NCI-H146 treated with DMSO at 0.1 percent for 48 hours (cell line): ENCODE measurements at regions not wholly inside any gene's neighbourhood (a gene's known extent, or its start where the extent isn't known, plus 50 kb on each side); places are given as distances from the start of the nearest gene placed in this dataset.

Source experiments
- DNase-seq: peaks from one replicate; lab custom pipeline; 2025; ENCODE audit not compliant: unreplicated experiment; lab: John Stamatoyannopoulos, UW

DNA sequence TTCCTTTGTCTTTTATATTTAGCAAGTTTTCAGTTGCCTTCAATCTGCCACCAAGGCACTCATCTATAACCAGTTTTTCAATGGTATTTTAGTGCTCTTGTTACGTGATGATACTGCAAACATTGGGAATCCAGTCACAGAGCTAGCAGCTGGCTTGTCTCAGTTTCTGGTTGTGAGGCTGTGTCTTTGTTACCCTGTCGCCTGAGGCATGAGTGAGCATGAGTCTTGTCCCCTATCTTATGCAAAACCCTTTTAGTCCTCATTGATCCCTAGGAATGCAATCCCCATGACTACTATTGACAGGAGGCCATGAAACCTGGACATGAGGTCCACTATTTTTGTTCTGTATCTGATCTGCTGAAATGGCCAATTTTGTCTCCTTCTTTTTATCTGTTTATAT is 391.0 kb downstream of the LMO7 start:
- no peak for DNase-seq

DNA sequence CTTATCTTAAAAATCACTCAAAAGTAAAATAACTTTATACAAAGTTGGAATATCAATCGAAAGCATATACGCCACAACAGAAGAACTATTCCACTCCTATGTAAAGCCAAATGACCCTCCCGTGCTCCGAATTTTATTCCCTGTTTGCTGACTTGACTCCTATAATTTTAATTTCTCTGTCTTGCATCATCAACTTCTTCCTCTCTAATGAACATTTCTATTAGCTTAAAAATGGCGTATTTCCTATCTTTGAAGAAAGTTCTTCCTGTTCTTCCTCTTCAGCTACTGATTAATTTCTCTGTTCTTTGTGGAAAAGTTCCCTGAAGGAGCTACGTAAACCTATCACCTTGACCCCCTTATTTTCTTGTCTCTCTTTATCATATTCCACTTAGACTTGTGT is 389.3 kb downstream of the LMO7 start:
- DNase-seq = no peak

DNA sequence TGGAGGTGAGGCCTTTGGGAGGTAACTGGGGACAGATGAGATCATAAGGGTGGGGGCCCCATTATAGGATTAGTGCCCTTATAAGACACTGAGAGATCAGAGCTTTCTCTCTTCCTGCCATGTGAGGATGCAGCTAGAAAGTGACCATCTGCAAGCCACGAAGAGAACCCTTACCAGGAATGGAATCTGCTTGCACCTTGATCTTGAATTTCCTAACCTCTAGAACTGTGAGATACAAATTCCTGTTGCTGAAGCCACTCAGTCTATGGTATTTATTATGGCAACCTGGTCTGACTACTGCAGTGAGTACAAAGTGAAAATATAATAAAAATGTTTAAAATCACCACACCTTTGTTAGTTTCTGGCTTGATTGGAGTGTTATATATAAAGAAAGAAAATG is 388.0 kb downstream of the LMO7 start:
- DNase-seq = no peak

DNA sequence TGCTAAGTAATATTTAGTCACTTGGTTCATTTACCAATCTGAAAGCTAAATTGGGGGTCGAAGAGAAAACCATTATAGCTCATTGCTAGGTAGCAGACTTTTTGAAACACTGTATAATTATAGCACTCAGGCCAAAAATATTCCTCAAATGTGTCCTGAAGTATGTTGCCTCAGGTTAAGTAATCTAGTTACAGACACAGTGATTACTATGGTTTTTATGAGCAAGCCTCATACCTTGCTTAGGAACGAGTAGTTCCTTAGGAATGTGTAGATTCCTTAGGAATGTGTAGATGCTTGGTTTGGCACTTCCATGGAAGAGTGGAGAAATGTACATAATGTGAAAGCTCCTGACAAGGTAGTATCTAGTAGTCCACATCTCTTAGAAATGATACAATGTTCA is 387.5 kb downstream of the LMO7 start:
- DNase-seq = no peak

DNA sequence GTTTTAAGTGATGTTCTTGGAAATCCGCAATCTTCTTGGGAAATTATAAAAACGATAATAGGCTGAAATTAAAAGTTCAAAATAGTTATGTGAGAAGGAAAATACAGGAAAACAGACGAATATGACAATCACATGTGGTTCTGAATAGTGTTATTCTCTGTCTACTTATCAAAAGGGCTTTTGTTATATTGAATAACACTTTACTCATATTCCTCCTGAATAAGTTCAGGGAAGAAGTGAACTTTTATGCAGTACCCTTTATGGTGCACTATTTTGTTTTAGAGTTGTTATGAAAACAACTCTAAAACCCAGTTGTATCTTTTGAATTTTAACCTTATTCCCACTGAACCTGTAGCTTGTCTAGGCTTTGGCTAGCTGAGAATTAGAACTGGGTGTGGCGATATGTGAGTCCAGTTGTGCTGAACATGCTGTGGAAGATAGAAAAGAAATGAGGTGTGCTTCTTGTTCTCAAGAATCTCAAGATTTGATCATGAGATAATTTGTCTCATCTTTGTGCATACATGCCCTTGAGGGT is 384.4 kb downstream of the LMO7 start:
- DNase-seq = no peak

DNA sequence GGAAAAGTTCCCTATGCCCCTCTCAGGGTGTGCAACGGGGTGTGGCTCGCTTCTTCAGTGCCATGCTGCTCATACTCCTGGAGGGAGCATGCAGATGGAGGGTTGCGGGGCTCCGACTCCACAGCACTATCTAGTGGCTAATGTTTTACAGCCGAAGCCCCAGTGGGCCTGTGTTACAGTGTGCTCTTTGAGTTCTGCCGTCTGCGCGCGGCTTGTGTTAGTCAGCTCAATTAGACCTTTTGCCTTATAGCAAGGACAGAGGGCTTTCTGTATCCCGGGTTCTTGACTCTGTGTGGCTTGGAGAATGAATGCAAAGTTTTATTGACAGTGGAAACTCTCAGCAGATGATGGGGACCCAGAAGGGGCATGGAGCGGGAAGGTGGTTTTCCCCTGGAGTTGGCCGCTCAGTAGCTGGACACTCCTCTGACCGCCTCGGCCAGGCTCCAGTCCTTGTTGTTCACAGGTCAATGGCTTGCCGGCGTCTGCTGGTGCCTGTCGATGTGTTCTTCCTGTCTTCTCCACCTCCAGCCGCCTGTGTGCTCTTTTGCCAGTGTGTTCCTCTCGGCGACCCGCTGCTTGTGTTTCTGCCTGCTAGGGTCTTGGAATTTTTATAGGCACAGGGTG is 383.4 kb downstream of the LMO7 start:
- peak; percentile 29 for DNase-seq

DNA sequence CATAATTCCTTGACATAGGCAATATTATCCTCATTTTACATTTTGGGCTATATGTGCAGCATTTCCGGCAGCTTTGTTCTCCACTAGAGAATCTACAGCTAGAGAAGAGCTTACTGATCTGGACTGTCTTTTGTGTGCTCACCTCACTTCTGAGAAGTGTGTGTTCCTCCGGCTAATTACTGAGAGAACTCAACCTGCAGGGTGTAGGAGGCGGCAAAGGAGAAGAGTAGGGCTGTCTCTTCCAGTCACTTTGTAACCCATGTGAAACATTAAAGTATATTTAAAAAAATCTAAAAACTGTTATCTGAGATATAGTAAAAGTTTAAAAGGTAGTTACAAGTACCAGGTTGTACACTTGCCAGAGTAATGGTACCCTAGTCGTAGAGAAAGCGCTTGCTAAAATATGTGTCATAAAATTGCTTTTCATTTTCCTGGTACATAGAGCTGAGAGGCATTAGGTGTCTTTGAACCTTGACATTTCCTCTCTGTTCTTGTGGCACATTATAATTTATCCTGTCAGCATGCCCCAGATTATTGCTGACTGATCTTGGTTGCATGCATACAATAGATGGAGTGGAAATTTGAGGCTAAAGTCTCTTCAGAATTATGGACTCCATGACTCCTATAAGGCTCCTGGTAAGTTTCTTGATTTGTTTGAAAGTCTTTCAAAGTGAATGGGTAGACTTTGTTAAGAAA is 381.9 kb downstream of the LMO7 start:
- no peak for DNase-seq

DNA sequence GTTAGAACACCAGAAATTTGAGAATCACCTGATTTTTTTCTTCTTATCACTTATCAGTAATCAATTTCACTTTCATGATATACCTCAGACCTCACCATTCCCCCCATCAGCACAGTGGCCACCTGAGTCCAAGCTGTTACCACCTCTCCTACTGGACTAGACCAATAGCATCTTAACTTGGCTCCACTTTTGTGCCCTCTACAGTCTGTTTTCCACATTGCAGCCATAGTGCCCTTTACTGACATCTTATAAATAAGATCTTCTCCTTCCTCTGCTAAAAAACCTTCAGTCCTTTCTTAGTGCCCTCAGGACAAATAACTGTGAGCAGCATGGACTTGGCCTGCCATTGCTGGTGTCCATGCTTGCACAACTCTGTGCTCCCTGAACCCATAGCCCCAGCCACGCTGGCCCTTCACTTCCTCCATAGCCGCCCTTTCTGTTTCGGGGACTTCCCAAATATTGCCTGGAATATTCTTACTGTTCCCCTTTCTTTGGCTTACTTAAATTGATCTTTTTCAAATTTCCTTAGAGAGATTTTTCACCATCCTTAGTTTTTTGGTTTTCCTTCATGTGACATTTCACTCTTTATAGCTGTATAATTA is 380.8 kb downstream of the LMO7 start:
- peak; percentile 42 for DNase-seq

DNA sequence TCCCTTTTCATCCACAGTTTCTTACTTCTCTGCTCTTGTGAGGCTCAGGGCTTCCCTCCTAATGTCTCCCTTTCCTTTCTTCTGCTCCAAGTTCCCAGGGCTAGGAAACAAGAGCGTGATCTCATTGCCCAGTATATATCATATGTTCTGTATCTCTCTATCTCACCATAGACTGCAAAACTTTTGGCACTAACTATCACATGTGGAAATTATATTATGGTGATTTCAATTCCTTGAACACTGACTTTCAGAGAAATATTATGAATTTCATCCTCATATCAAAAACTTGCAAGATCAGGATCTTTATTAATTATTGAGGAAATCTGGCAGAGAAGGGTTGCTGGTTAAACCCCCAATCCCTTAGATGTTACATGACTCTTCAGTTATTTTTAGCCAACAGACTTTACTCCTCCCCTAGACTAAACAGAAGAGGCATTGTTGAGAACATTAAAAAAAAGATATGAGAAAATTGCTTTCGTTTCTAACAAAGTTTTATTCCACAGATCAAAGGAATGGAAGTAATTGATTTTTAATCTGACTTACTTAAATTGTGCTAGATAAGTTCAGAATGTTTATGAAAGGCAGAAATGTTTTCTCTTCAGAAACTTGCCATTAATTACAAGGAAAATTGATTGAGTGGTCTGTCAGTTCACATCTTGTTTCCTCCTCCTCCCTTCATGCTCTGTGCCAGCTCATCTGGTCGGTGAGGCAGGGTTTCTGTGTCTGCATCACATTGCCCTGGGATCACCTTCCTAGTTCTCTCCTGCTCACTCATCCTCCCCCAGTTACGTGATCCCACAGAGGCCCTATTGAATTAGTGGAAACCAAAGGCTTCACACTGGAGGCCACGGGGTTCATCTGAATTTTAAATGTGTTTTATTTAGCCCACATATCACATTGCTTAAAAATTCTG is 378.5 kb downstream of the LMO7 start:
- no peak for DNase-seq

DNA sequence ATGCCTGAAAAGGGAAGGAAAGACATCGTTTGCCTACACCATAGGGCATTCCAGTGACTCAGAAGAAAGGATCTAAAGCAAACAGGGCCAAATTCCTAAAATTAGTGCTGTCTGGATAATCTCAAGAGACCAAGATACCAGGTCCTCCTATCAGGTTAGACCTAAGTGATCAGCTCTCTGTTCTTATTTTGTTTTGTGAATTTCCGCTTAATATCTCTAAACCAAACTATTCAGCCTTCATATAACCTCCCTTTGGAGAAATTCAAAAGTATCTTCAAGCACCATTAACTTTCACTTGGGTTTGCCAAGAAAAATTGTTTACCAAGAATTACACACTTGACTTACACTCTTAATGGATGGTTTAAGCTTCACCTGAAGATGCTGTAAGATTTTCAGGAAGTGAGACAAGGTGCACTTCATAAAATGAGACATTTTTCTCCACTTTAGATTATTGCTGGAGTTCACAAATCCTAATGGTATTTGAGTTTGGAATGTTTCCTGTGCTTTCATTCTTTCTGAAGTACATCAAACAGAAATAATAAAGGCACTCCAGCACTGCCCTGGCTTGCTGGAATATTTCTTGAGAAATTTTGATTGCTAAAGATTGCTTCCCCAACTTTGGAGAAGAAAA is 376.1 kb downstream of the LMO7 start:
- DNase-seq = no peak

DNA sequence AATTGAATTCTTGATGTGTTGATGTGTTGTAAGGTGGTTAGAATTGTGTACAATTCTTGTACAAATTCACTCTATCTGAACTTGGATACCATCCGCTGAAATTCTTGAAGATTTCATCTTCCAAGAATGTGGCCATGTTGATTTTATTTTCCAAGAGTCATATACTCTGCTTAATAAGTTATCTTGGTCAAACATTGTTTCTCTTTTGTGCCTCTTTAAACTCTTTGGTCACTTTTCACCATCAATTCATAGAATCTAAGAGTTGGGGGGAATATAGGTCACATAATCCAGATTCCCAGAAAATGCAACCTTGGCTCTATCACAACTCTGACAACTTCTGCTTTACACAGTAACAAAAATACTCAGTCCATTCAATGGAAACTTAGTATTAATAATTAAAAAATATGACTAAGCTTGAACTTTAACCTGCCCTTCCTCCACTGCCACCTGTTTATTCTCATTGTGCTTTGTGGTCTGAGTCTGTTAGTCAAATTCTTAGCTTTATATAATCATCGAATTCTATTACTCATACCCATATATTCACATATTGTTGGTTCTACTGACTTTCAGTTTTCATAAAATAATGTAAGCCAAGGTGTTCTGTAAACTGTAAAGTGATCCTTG is 373.2 kb downstream of the LMO7 start:
- no peak for DNase-seq

DNA sequence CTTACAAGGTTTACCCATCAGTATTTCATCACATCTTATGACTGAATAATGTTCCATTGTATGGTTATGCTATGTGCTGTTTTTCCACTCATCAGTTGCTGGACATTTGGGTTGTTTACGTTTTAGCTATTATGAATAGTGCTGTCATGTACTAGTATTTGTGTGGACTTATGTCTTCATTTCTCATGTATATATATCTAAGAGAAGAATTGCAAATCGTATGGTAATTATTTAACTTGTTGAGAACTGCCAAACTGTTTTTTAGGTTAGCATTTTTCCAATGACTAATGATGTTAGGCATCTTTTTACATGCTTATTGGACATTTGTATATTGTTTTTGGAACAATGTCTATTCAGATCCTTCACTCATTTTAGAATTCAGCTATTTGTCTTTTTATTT is 368.3 kb downstream of the LMO7 start:
- no peak for DNase-seq

DNA sequence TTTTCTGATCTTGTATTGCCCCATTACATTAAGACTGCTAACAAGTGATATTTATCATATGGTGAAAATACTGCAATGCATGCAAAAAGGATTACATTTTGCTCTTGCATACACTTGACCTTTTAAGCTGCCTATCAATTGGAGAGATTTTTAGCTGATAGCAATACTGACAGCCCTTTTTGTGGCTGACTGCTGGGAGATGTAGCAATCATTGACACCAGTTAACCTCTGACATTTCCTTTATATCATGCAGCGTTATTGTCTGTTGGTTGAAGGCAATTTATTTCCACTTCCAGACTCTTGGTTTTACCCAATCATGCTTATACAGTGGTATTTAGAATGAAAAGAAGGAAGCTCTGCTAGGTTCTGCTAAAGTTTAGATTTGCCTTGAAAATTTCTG is 364.0 kb downstream of the LMO7 start:
- peak; percentile 7 for DNase-seq

DNA sequence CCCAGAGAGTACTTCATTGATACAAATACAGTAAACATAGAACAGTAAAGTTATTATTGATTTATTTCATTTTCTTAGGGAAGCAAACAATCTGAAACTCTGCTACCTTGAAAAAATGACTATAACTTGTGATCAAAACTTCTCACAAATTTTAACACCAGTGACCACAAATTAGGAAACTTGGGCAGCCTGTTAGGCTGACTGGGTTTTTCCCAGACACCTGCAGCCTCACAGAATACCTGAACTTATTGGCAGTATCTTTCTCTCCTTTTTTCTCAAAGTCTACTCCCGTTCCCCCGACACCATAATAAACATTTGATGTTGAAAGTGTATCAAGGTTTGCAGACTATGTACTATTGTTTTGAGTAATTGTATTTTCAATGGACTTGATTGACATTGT is 360.5 kb downstream of the LMO7 start:
- no peak for DNase-seq

DNA sequence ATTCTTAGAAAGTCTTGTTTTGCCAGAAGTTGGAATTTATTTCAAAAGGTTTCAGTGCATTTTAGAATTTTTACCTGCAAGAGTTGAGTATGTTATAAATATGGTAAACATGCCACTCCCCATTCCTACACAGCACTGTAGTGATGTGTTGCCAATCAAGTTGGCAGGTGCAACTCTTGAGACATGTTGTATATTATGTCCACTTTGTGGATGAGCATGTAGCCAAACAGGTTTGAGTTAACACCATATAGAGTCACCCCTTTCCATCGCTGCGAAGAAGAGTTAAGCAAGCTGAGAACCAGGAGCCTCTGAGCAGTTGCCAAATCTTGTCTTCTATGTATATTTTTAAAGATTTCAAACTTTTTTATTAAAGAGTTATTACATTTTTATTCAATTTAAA is 359.8 kb downstream of the LMO7 start:
- no peak for DNase-seq

DNA sequence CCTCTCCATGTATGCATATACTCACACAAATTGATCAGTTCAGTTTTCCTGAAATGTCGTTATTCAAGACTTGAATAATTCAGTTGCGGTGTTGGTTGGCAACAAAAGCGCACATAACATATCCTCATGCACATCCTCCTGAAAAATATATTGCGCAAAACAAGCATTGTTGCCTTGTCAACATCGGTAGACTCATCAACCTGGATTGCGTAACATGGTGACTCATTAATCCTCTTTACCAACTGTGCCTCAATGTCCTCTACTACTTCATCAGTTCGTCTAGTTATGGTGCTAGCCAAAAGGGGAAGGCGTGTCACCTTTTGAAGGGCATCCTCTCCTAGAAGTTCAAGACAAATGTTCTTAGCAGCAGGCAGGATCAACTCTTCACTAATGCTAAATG is 357.7 kb downstream of the LMO7 start:
- no peak for DNase-seq

DNA sequence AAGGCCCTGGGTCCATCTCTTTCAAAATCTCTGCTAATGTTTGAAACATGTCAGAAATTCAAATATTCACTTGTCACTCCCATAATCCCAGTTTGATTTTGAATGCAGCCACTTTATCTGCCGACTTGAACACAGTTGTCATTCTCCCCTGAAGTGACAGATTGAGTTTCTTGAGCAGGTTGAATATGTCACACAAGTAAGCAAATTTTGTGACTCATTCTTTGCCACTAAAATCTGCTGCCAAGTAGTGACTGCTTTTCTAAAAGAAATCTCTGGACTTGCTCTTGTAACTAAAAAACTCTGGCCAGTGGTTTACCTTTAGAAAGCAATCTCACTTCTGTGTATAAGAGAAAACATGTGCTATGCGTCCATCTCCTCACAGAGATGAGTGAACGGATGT is 357.1 kb downstream of the LMO7 start:
- no peak for DNase-seq

DNA sequence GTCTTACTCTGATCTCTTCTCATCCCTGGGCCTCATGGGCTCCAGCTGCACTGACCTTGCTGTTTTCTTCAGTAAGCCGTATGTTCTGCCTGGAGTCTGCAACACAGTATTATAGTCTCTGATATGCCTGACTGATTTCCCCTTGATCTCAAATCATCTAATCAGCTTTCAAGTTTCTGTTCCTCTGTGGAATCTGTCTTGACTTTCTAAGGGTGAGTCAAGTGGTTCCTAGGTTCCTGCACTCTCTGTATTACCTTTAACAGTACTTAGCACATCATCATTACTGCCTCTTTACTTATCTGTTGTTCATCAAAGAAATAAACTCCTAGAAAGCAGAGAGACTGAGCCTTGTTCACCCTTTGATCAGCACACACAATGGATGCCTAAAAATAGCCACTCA is 350.7 kb downstream of the LMO7 start:
- no peak for DNase-seq

DNA sequence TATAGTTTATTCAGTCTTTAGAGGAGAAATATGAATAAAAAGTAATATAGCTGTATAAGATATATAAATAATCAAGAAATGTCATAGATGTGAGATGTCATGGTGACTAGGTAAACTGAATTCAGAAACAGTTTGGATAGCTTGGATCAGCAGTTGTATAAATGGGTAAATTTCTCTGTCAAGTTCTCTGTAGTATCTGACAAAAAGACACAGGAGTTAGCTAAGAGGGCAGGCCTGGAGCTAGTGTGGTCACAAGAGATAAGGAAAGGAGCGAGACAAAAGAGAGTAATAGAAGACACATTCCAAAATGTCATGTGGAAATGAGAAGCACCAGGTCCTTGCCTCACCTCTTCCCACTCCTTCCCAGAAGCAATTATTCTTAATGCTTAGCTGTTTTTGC is 349.0 kb downstream of the LMO7 start:
- no peak for DNase-seq

DNA sequence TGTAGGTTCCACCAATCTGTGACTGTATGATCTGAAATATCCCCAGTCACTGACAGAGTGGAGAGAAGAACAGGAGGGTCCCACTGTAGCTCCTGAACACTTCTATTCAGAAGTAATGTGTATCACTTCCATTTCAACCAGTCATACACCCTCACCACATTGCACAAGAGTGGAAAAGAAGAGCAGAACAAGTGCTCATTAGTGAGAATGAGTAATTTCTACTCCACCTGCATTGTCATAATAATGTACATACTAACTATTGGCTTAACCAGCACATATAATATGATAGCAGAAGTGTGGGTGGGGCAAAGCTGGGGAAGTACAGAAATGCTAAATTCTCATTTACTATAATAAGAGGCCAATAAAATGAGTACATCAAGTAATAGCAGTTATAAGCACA is 342.7 kb downstream of the LMO7 start:
- no peak for DNase-seq
